IPS-NIHi7 (cell line): ENCODE measurements at regions not wholly inside any gene's neighbourhood (a gene's known extent, or its start where the extent isn't known, plus 50 kb on each side); places are given as distances from the start of the nearest gene placed in this dataset.

Experiments
- DNase-seq: peaks from one replicate; pipeline ENCODE4 v3.0.0; 2012; ENCODE audit warnings: mixed read lengths; ENCODE audit errors: extremely low spot score

DNA sequence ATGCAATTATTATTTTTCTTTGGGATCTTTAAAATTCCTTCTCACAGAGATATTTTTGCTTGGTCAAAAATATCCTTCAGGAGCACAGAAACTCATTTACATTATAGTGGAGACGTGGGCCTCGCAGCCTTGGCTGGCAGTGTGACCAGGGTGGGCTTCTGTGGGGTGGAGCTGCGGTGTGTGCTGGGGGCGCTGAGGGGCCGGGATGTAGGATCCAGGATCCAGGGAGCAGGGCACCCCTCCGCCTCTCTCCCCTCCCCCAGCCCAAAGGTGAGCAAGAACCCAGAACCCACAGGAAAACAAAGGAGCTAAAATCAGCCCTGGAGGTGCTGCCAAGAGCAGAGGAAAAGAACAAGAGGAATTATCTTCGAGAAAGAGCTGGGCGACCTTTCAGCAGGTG lies 79.1 kb upstream of the OLFM1 start:
- DNase-seq: no peak

DNA sequence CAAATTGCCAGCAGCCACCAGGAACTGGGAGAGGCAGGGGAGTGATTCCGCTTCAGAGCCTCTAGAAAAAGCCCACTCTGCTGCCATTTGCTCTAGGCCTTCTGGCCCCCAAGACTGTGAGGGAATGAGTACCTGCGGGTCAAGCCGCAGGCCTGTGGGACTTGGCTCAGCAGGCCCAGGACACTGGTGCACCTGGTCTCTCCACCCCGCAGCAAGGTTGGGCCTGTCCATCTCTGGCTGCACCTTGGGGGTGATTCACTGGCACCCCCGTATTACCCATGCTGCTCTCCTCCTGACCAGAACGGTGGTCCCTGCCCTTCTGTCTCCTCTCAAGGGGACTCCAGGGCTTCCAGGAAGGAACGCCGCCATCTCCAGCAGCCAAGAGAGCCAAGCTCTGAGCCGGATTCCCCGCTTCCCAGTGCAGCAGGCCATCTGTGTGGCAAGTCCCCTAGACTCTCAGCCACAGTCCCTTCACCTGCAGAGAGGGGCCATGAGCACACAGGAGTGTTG lies 78.4 kb upstream of the OLFM1 start:
- DNase-seq: no peak

DNA sequence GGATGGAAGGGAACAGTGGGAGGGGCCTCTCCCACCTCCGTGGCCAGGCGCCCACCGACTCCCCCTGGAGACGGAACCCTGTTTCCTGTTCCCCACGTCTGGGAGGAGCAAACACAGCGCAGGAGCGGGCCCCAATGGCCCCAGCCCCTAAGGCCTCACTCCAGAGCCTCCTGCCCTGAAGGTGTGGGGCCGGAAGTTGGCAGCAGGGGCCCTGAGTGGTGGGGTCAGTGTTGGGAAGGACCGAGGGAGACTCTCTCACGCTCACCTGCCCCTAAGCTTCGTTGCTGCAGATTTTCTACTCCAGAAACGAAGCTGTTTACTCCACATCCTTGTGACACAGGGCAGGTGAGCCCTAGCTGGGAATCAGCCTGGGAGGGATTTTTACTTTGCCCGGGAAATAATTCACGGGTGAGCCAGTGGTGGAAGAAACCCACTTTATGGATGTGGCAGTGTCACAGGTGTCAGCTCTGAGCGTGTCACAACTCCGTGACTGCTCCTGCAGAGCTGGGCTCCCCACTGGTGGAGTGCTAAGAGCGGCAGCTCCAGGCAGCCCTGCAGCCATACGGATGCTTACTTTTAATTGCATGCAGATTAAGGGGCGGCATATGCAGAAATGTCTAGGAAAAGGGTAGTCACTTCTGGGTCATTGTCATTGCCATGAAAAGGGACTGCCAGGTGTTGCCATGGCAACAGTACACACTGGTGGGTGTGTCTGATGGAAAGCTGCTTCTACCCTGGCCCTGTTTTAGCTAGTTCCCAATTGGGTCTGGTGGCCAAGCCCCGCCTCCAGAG lies 77.5 kb upstream of the OLFM1 start:
- DNase-seq: no peak

DNA sequence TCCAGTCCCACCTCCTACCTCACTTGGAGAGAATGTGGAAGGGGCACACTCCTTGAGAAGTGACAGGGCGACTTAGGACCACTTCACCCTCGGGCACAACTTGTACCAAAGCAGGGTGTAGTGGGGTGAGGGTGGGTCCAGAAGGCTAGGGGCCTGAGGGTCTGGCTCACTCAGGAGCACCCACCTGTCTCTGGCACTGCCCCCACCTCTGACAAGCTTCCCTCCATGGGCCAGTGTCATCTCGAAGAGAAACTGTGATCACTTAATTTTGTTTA lies 76.9 kb upstream of the OLFM1 start:
- no peak for DNase-seq

DNA sequence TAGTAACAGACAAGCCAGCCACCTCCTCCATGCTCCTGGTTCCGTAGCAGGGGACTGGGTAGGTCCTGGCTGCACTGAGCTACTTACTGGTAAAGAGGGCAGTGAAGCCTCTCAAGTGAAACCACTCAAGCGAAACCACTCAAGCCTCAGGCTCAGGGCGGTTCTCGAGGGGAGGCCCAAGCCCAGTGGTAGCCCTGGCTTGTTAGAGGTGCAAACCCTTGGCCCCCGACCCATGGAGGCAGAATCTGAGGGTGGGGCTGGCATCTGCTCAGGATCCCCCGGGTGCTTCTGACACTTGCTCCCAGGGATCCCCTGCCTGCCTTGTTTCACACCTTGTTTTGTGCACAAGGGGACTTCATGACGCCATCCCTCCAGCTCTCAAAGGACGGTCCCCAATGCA lies 76.5 kb upstream of the OLFM1 start:
- no peak for DNase-seq

DNA sequence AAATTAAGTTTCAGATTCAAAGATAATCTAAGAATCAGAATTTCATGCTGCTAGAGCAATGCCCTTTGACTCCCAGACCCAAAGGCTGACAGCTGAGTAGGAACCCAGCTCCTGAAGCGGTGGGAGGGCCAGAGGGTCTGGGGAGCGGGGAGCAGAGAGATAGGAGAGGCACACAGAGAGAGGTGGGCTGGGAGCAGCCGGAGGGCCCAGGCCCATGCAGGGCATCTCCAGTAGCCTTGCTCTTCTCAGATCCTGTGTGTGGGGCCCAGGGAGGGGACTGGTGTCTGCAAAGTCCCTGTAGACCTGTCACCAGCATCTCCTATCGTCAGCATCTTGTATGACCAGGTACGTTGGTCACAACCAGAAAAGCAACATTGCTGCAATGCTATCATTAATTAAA lies 75.3 kb upstream of the OLFM1 start:
- DNase-seq: no peak

DNA sequence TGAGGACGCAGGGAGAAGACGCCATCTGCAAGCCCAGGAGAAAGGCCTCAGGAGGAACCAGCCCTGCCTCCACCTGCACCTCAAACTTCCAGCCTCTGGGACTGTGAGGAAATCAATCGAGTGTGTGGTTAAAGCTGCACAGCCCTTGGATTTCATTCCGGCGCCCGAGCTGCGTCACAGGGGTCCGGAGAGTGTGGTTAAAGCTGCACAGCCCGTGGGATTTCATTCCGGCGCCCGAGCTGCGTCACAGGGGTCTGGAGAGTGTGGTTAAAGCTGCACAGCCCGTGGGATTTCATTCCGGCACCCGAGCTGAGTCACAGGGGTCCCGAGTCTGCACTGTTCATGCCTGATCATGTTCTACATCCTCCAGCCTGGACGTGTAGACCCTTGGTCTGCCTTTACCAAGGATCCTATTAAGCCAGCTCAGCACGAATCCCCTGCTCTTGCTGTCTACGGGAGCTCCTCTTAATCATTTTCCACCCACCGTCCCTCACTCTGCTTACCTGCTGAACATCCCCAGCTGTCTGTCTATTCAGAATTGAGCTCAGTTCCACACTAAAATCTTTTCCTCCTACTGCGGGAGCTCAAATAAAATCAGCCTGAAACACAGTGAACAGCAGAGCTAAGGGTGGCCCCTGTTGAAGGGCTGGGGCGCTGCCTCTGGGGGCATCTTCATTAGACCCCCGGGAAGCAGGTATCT lies 73.0 kb upstream of the OLFM1 start:
- DNase-seq: no peak

DNA sequence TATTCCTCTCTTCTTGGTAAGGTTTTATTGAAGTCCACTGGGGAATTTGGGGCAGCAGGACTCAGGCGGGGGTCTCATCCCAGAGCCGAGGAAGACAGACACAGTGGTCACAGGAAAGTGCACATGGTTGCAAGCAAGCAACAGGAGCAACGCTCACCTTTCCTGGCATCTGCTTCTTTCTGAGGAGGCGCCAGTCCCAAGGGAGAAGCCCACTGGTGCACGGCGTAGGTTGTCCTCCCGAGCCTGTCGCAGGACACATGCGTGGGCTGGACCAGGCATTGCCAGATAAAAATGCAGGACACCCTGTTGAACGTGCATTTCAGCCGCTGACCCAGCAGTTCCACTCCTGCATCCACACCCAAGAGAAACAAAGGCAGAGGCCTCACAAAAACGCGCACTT lies 72.4 kb upstream of the OLFM1 start:
- DNase-seq: no peak

DNA sequence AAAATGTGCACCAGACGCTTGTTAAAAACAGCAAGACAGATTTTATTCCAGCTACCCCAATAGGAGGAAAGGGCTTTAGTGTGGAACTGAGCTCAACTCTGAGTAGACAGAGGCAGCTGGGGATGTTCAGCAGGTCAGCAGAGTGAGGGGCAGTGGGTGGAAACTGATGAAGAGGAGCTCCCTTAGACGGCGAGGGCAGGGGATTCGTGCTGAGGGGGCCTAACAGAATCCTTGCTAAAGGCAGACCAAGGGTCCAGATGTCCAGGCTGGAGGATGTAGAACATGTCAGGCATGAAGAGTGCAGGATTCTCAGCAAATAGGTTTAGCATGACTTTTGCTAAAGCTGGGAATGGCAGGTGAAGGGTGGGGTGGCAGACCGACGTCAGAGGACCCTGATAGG lies 71.9 kb upstream of the OLFM1 start:
- DNase-seq: no peak

DNA sequence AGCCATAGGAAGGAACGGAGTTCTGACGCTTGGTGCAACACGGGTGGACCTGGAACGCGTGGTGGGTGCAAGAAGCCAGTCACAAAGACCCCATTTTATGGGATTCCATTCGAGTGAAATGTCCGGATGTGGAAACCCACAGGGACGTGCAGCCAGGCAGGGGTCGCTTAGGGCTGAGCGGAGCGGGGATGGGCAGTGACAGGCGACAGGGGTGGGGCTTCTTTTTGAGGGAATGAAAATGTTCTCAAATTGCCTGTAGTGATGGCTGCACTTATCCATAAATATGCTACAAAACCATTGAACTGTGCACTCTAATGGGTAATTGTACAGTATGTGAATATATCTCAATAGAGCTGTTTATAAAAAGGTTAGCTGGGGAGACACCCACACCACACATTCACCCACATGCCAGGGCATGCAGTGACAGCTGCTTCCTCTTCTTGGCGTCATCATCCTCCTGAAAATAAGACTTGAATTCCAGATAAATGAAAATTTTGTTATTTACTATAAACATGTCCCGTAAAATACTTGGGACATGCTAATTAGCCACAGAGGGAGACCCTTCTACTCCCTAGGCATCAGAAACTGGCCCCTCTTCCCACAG lies 71.3 kb upstream of the OLFM1 start:
- no peak for DNase-seq

DNA sequence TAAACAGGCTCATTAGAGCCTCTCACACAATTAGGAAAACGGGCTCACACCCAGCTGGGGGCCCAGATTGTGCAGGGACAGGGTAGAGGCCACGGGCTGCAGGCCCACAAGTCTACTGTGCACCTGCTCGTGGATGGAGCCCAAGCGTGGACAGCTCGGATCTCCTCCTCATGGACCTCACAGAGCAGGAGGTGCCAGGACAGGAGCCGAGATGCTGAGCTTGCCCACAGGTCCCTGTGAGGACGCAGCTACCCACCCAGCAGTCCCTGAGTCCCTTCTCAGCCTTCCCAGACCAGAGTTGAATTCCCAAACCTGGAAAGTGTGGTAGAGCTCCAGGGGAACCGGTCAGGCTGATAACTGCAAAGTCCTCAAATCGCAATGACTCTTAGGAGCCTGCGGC lies 70.6 kb upstream of the OLFM1 start:
- DNase-seq: no peak

DNA sequence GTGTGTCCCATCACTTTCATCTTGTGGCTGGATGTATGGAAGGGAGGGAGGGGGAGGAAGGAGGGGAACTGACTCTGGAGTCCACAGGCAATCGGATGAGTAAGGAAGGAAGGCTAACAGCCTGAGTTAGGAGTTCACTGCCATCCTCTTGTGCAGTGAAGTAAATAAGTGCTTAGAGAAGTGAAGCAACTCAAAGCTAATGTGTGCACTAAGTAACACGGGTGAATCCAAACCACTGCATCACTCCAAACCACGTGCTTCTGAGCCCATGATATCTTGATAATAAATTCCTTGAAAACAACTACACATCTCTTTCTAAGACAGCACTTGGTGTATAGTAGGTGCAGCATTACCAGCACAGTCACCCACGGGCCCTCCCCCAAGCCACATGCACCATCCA lies 69.6 kb upstream of the OLFM1 start:
- no peak for DNase-seq

DNA sequence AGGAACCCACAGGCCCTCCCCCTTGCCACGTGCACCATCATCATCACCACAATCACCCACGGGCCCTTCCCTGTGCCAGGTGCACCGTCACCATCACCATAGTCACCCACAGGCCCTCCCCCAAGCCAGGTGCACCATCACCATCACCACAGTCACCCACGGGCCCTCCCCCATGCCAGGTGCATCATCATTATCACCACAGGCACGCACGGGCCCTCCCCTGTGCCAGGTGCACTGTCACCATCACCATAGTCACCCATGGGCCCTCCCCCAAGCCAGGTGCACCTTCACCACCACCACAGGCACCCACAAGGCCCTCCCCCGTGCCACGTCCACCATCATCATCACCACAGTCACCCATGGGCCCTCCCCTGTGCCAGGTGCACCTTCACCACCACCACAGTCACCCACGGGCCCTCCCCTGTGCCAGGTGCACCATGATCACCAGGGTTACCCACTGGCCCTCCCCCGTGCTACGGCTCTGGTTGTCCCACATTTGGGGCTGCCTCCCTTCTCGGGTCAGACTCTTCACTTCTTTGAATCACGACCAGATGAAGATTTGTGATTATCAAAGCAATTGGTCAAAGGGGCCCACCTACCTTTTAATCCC lies 69.1 kb upstream of the OLFM1 start:
- no peak for DNase-seq

DNA sequence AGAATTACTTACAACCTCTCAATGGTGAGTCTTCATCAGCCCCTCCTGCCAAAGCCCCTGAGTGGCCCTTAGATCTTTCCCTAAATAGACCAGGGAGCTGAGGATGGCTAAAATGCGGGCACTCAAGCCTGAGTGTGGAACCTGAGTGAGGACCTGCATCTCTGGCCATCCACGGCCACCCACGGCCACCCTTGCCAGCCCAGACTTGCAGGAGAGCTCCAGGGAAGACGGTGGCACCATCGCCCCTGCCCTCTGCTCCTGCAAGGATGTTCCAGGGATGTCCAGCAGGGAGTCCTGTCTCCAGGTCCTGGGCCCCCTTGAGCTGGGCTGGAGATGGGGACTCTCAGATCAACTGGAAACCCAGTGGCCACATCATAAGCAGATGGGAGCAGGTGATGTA lies 68.2 kb upstream of the OLFM1 start:
- no peak for DNase-seq

DNA sequence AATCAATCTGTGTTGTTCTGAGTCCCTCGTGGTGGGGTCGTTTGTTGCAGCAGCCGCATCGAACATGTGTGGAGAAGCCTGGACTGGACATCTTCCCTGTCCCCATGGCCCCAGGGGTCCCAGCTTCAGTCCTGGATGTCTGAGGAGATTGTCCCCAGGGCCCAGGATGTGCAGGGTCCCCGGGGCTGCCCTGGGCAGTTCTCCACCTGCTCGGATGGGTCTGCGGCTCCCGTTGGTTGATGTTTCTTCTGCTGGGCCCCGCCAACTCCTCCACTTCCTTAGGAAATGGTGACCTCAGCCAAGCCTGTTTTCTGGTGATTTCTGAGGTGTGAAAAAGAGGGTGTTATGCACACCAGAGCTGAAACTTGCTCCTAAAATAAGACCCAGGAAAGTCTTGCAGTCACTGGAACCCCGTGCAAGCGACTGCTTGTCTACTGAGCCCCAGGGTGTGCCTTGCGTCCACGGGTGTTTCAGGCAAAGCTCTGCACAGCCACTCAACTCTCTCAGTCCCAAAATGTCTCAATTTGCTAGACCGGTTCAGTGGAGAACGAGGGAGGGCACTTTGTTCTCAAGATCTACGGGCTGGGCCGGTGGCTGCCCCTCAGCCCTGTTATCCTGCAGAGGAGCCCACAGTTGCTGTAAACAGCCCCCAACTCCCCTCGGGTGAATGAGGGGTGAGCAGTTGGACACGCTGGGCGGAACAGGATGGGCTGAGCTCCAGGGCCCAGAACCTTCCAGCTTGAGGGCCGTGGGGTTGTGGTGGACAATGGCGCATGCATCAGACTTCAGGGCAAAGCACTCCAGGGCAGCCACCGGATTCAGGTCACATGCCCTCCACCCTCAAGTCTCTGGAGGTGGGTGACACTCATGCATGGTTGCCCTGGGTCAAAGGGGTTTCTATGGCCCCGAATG lies 66.7 kb upstream of the OLFM1 start:
- no peak for DNase-seq

DNA sequence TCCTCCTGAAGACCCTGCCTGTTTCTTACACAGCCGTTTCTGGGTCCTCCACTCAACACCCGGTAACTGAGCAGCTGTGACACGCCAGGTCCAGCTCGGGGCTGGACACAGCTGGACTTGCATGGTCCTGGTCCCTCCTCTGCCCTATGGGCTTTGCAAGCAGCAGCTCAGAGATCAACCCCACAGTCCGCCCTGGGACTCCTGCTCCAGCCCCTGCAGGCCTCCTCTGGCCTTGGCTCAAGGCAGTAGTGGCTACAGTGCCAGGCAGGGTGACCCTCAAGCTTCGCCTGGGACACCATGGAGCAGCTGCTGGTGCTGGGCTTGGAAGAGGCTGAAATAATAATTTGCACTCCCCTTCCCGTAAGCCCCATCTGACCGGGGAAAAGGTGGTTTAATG lies 66.1 kb upstream of the OLFM1 start:
- no peak for DNase-seq

DNA sequence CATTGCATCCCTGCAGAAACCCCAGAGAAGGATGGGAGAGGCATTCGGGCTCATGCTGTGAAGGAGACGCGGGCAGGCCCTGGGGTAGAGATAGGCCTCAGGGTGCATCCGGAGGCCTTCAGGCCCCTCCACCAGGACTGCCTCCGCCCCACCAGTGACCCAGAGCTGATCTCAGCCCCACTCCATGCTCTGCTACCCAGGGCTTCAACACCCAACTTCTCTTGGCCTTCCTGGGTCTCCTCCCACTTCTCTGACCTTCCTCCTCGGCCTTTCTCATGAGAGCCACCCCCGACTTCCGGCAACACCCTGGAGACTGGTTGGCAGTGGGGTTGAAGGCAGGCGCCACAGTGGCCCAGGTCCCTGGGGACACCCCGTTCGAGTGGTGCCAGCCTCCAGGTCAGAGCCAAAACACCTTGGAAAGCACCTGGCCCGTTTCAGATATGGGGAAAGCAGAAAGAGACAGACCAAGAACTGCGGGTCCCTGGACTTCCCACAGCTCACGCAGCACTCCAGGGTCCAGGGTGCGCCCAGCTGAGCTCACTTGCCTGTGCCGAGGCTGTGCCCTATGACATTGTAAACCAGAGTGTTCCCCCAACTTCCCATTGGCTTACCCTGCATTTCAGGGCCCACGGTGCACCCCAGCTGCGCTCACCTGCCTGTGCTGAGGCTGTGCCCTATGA lies 65.1 kb upstream of the OLFM1 start:
- DNase-seq: no peak

DNA sequence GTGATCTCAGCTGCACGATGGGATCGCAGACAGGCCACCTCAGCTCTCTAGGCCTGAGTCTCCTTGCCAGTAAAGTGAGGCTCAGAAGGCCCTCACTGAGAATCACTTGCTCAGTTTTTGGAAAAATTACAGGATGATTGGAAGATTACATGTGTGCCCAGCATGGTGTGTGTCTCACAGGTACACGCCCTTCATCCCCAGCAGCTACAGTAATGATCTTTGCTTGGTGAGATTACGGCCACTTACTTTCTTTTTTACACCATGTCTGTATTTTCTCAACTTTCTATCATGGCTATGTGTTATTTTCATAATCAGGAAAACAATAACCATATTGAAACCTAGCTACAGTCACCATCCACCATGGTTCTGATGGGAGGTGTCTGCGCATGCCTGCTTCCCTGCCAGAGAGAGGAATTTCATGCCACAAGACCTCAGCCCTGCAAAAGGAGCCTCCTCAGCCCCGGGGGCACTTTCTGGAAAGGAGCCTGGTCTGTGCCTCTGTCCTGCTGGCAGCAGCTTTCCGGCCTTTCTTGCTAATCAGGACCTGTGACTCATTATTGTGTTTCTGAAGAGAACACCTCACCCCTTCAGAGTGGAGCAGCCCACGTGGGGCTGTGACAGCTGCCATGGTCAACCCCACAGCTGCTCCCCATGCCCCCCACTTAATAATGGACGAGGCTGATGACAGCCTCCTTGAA lies 64.2 kb upstream of the OLFM1 start:
- peak; percentile 34 for DNase-seq

DNA sequence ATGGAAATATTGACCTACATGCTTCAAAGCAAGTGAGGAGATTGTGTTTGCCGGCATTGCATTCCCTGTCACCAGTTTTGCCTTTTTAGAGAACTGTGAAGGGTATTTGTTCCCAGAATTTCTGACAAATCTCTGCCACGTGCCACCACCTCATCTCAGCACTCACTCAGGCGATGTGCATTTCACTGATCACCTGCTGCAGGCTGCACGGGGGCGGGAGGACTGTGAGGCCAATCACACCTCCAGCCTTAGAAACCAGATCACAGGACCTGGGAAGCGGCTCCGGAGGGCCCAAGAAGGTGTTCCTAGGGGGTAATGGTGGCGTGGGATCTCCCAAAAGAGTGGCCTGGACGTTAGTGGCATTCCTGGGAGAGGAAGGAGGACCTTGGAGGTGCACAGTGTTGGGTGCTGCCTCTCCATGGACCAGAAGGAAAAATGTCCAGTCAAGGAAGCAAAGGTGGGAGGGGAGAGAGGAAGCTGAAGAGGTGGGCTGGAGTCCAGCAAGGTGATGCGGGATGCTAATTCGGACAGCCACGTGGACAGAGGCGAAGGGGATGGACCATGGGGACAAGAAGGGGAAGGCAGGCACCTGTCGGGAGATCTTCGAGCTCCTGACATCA lies 63.6 kb upstream of the OLFM1 start:
- DNase-seq: no peak

DNA sequence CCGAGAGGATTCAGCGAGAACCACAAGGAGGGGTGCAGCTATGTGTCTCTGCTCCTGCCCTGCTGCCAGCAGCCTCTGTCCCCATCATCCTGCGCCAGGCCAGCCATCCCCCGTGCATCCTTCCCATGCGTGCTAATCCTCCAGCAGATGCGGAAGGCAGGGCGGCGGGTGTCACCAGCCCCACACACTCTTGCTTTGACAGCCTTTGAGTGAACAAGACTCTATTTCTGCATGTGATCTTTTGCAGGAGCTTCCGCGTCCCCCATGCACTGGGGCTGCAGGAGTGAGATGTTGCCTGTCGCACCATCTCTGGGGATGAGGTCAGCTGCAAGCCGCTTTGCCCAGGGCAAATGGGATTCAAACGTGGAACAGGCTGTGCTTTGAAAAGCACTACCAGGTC lies 58.0 kb upstream of the OLFM1 start:
- no peak for DNase-seq
